ENCODE measurements at regions not wholly inside any gene's neighbourhood (a gene's known extent, or its start where the extent isn't known, plus 50 kb on each side); places are given as distances from the start of the nearest gene placed in this dataset.

- 83% methylated on average over 1 of the region's 1 CpG for WGBS (ENCODE audit: low lambda C conversion rate)
- DNase-seq: no peak
- H3K4me1 ChIP-seq (ENCODE audit: control insufficient read depth in 1 of 2, insufficient read depth in 2 of 2, low read depth in 1 of 2, low read length in 1 of 2): no peaks in the 10 kb centered on the region
- H3K27me3 ChIP-seq (ENCODE audit: insufficient read depth): no peaks in the 10 kb centered on the region
- no peaks in the 10 kb centered on the region for H3F3A ChIP-seq (replicated peaks; ENCODE audit: insufficient read depth)
- TF ChIP-seq FOSL2 (IDR thresholded peaks at IDR 0.05; ENCODE audit: borderline replicate concordance, low read depth): no peak
- TF ChIP-seq RXRA (IDR thresholded peaks at IDR 0.05; ENCODE audit: borderline replicate concordance, low read depth): no peak
- TF ChIP-seq MAX (IDR thresholded peaks at IDR 0.05; ENCODE audit: low read depth): no peak
- TF ChIP-seq EZH2phosphoT487 (IDR thresholded peaks at IDR 0.05; ENCODE audit: borderline replicate concordance, low read depth): no peak
- TF ChIP-seq TEAD4 (IDR thresholded peaks at IDR 0.05; ENCODE audit: borderline replicate concordance, insufficient read depth): no peak
- TF ChIP-seq CHD2 (IDR thresholded peaks at IDR 0.05; ENCODE audit: low read length, partially characterized antibody): no peak
- no peak overlapping the region for H3K4me2 ChIP-seq
- H3K27ac ChIP-seq (ENCODE audit: low read depth in 2 of 2, low read length in 1 of 2): no peak overlapping the region
- no peaks in the 10 kb centered on the region for H4K20me1 ChIP-seq (ENCODE audit: insufficient read depth)
- ChIA-PET CTCF (no interaction called here), POLR2A (no interaction called here)
- H2AFZ ChIP-seq (ENCODE audit: low read depth): no peak overlapping the region
- no peaks in the 10 kb centered on the region for H3K79me2 ChIP-seq (ENCODE audit: insufficient read depth)
- H3K4me3 ChIP-seq (ENCODE audit: low read depth in 2 of 2, low read length in 1 of 2): no peak overlapping the region
- H3K9me3 ChIP-seq: peaks cover 11% of the 10 kb centered on the region; the same call in 1 of the 2 replicates
- no peak overlapping the region for H3K9ac ChIP-seq
- H3K9me2 ChIP-seq: no peaks in the 10 kb centered on the region
- H3K36me3 ChIP-seq (replicated peaks in 1 of 2; ENCODE audit: control insufficient read depth in 1 of 2, insufficient read depth in 2 of 2, low read length in 1 of 2): no peaks in the 10 kb centered on the region
Measured at GRCh38 chr9:26191711-26192110, 513.5 kb upstream of the TUSC1 start.

- Histone ChIP-seq H4K20me1 (ENCODE audit: insufficient read depth) (no peaks in the 10 kb centered on the region), H3K9me2 (no peaks in the 10 kb centered on the region), H3K4me3 (ENCODE audit: low read depth in 2 of 2, low read length in 1 of 2) (no peak overlapping the region), H3F3A (replicated peaks; ENCODE audit: insufficient read depth) (no peaks in the 10 kb centered on the region), H3K9ac (no peak overlapping the region), H3K4me2 (no peak overlapping the region), H3K79me2 (ENCODE audit: insufficient read depth) (no peaks in the 10 kb centered on the region), H3K27ac (ENCODE audit: low read depth in 2 of 2, low read length in 1 of 2) (no peak overlapping the region), H3K27me3 (ENCODE audit: insufficient read depth) (no peaks in the 10 kb centered on the region), H2AFZ (ENCODE audit: low read depth) (no peak overlapping the region), H3K36me3 (replicated peaks in 1 of 2; ENCODE audit: control insufficient read depth in 1 of 2, insufficient read depth in 2 of 2, low read length in 1 of 2) (no peaks in the 10 kb centered on the region), H3K4me1 (ENCODE audit: control insufficient read depth in 1 of 2, insufficient read depth in 2 of 2, low read depth in 1 of 2, low read length in 1 of 2) (no peaks in the 10 kb centered on the region), H3K9me3 (no peaks in the 10 kb centered on the region)
- TF ChIP-seq RXRA (IDR thresholded peaks at IDR 0.05; ENCODE audit: borderline replicate concordance, low read depth): no peak
- no peak for TF ChIP-seq EP300 (IDR thresholded peaks at IDR 0.05; ENCODE audit: borderline replicate concordance in 1 of 2, low read depth in 1 of 2, low read length in 1 of 2)
- no peak for TF ChIP-seq ELF1 (IDR thresholded peaks at IDR 0.05)
- TF ChIP-seq JUND (IDR thresholded peaks at IDR 0.05): no peak
- no peak for TF ChIP-seq RFX5 (IDR thresholded peaks at IDR 0.05; ENCODE audit: low read length)
- no peak for TF ChIP-seq SMC3 (IDR thresholded peaks at IDR 0.05; ENCODE audit: low read depth, low read length)
- TF ChIP-seq POLR2AphosphoS5 (IDR thresholded peaks at IDR 0.05; ENCODE audit: low read depth, low read length): no peak
- no peak for TF ChIP-seq MEF2A (IDR thresholded peaks at IDR 0.05; ENCODE audit: borderline replicate concordance, low read depth)
- no peak for TF ChIP-seq FOXJ3 (CRISPR knock-in tag; IDR thresholded peaks at IDR 0.05)
- ChIA-PET CTCF (interaction anchor here (0.8 kb wide), 1 partner anchor 114 kb away, joined by 4 read pairs; no protein-coding TSS in a partner anchor), POLR2A (no interaction called here)
- DNase-seq: no peak
- WGBS (ENCODE audit: low lambda C conversion rate): 54% methylated on average over 2 of the region's 2 CpGs
Measured at GRCh38 chr9:26181836-26182235, 503.6 kb upstream of the TUSC1 start.

- H3K36me3 ChIP-seq (replicated peaks in 1 of 2; ENCODE audit: control insufficient read depth in 1 of 2, insufficient read depth in 2 of 2, low read length in 1 of 2): no peaks in the 10 kb centered on the region
- H2AFZ ChIP-seq (ENCODE audit: low read depth): 0 out of 2 replicates have a peak overlapping the region, but pooled peaks have one; percentile 34
- H3K9me2 ChIP-seq: no peaks in the 10 kb centered on the region
- H3K4me2 ChIP-seq: no peak overlapping the region
- 100% methylated on average over 1 of the region's 1 CpG for WGBS (ENCODE audit: low lambda C conversion rate)
- ChIA-PET POLR2A (no interaction called here), CTCF (no interaction called here)
- no peak for DNase-seq
- no peaks in the 10 kb centered on the region for H3K27me3 ChIP-seq (ENCODE audit: insufficient read depth)
- H3K79me2 ChIP-seq (ENCODE audit: insufficient read depth): no peaks in the 10 kb centered on the region
- H3K27ac ChIP-seq (ENCODE audit: low read depth in 2 of 2, low read length in 1 of 2): no peak overlapping the region
- no peak overlapping the region for H3K4me3 ChIP-seq (ENCODE audit: low read depth in 2 of 2, low read length in 1 of 2)
- H3F3A ChIP-seq (replicated peaks; ENCODE audit: insufficient read depth): no peaks in the 10 kb centered on the region
- no peaks in the 10 kb centered on the region for H3K4me1 ChIP-seq (ENCODE audit: control insufficient read depth in 1 of 2, insufficient read depth in 2 of 2, low read depth in 1 of 2, low read length in 1 of 2)
- no peaks in the 10 kb centered on the region for H3K9me3 ChIP-seq
- no peak overlapping the region for H3K9ac ChIP-seq
- H4K20me1 ChIP-seq (ENCODE audit: insufficient read depth): no peaks in the 10 kb centered on the region
- TF ChIP-seq MAX (IDR thresholded peaks at IDR 0.05; ENCODE audit: low read depth): no peak
- TF ChIP-seq FOXM1 (IDR thresholded peaks at IDR 0.05; ENCODE audit: low read depth): no peak
- no peak for TF ChIP-seq MXI1 (IDR thresholded peaks at IDR 0.05; ENCODE audit: low read depth, low read length)
- TF ChIP-seq POLR2AphosphoS5 (IDR thresholded peaks at IDR 0.05; ENCODE audit: low read depth, low read length): no peak
- no peak for TF ChIP-seq FOSL2 (IDR thresholded peaks at IDR 0.05; ENCODE audit: borderline replicate concordance, low read depth)
- no peak for TF ChIP-seq ELF1 (IDR thresholded peaks at IDR 0.05)
- TF ChIP-seq MEF2A (IDR thresholded peaks at IDR 0.05; ENCODE audit: borderline replicate concordance, low read depth): no peak
- TF ChIP-seq PBX3 (IDR thresholded peaks at IDR 0.05): no peak
- no peak for TF ChIP-seq RCOR1 (IDR thresholded peaks at IDR 0.05; ENCODE audit: low read length)
- no peak for TF ChIP-seq SMC3 (IDR thresholded peaks at IDR 0.05; ENCODE audit: low read depth, low read length)
- TF ChIP-seq NRF1 (IDR thresholded peaks at IDR 0.05; ENCODE audit: low read depth, low read length): no peak
- no peak for TF ChIP-seq TEAD4 (IDR thresholded peaks at IDR 0.05; ENCODE audit: borderline replicate concordance, insufficient read depth)
- TF ChIP-seq USF2 (IDR thresholded peaks at IDR 0.05; ENCODE audit: borderline replicate concordance, low read depth, low read length): no peak
- TF ChIP-seq EZH2phosphoT487 (IDR thresholded peaks at IDR 0.05; ENCODE audit: borderline replicate concordance, low read depth): no peak
- TF ChIP-seq EP300 (IDR thresholded peaks at IDR 0.05; ENCODE audit: borderline replicate concordance in 1 of 2, low read depth in 1 of 2, low read length in 1 of 2): no peak
Measured at GRCh38 chr9:26176628-26177027, 498.4 kb upstream of the TUSC1 start.

Data from SK-N-SH (cell line).